Sigmoid colon (tissue), 6 donors: ENCODE measurements at regions not wholly inside any gene's neighbourhood (a gene's known extent, or its start where the extent isn't known, plus 50 kb on each side); places are given as distances from the start of the nearest gene placed in this dataset.

Source experiments
- DNase-seq: peaks from one replicate; pipeline ENCODE4 v3.0.0-alpha.2; 2019
- H3K27ac ChIP-seq, 4 donors: fragments of 200-600 bp; sonication (generic); one replicate each; pipeline ENCODE4 v1.5.1; 2016 to 2019; ENCODE audit warnings: mild to moderate bottlenecking in 1 of 4
- H3K27me3 ChIP-seq, 3 donors: fragments of 200-600 bp; sonication (generic); one replicate each; pipeline ENCODE4 v1.5.1; 2019; ENCODE audit warnings: mild to moderate bottlenecking in 1 of 3
- H3K36me3 ChIP-seq, 4 donors: fragments of 200-600 bp; sonication (generic); one replicate each; pipeline ENCODE4 v1.5.1; 2016 to 2019
- H3K4me1 ChIP-seq, 4 donors: fragments of 200-600 bp; sonication (generic); one replicate each; pipeline ENCODE4 v1.5.1; 2017 to 2019
- H3K4me3 ChIP-seq, 4 donors: fragments of 200-600 bp; sonication (generic); one replicate each; pipeline ENCODE4 v1.5.1; 2017 to 2019; ENCODE audit warnings: mild to moderate bottlenecking in 2 of 4, moderate library complexity in 1 of 4
- H3K9me3 ChIP-seq, 4 donors: fragments of 200-600 bp in 3 of 4; sonication (generic) in 3 of 4; one replicate each; pipeline versions ENCODE4 v1.5.1 to v1.6.1; 2013 to 2019
- EP300 ChIP-seq, 4 donors: sonication (generic); formaldehyde crosslinking; IDR thresholded peaks; one replicate each; pipeline ENCODE4 v1.6.1; 2017; ENCODE audit warnings: antibody characterized with exemption in 4 of 4
- POLR2A ChIP-seq, 2 donors: fragments of 450-650 bp; IDR thresholded peaks; one replicate each; pipeline ENCODE4 v1.6.1; 2016; ENCODE audit warnings: antibody characterized with exemption in 2 of 2, mild to moderate bottlenecking in 2 of 2, moderate library complexity in 2 of 2
- POLR2AphosphoS5 ChIP-seq, 4 donors: sonication (generic); formaldehyde crosslinking; IDR thresholded peaks; one replicate each; pipeline ENCODE4 v1.6.1; 2017; ENCODE audit warnings: antibody characterized with exemption in 4 of 4
- WGBS, 2 donors: extraction: QIAGEN DNeasy Blood & Tissue Kit; methylation state at CpG; one replicate each; pipeline ENCODE4 v1.1.7; 2013; 5-methylcytosine and 5-hydroxymethylcytosine counted together
- intact Hi-C: fragments of 100-400 bp; cut with DNase I; formaldehyde crosslinking; loops from one replicate; pipeline ENCODE4 v1.15.1; 2023
- TF ChIP-seq, protein P1 (sequence below), 4 experiments: fragments of 450-650 bp in 3 of 4; fragments of 200-600 bp in 1 of 4; IDR thresholded peaks; one replicate each; pipeline ENCODE4 v1.5.1; 2016 to 2019; ENCODE audit warnings: antibody characterized with exemption in 4 of 4, mild to moderate bottlenecking in 3 of 4, moderate library complexity in 2 of 4
- donor health status: healthy with polysubstance abuse.
- donor health status: healthy.

DNA sequence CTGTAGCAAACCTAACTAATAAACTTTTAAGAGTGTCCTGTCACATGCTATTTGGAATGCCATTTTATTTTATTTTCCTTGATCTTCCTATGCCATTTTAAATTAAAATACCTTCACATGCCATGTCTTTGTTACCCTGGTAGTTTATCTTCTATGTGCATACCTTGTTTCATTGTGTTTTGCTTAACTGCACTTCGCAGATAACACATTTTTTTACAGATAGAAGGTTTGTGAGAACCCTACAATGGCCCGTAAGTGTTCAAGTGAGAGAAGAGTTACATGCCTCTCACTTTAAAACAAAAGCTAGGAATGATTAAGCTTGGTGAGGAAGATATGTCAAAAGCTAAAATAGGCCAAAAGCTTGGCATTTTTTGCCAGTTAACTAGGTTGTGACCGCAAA, 744.1 kb downstream of the STIM2 start:
- intact Hi-C loops = no loop called here
- no peak for DNase-seq
- Histone ChIP-seq H3K9me3 (no peaks in the 10 kb centered on the region), H3K4me1 (no peaks in the 10 kb centered on the region), H3K27me3 (no peaks in the 10 kb centered on the region), H3K4me3 (no peak overlapping the region), H3K36me3 (no peaks in the 10 kb centered on the region), H3K27ac (no peak overlapping the region)
- TF ChIP-seq POLR2A (IDR thresholded peaks at IDR 0.05) = no peak
- TF ChIP-seq, protein P1, sequence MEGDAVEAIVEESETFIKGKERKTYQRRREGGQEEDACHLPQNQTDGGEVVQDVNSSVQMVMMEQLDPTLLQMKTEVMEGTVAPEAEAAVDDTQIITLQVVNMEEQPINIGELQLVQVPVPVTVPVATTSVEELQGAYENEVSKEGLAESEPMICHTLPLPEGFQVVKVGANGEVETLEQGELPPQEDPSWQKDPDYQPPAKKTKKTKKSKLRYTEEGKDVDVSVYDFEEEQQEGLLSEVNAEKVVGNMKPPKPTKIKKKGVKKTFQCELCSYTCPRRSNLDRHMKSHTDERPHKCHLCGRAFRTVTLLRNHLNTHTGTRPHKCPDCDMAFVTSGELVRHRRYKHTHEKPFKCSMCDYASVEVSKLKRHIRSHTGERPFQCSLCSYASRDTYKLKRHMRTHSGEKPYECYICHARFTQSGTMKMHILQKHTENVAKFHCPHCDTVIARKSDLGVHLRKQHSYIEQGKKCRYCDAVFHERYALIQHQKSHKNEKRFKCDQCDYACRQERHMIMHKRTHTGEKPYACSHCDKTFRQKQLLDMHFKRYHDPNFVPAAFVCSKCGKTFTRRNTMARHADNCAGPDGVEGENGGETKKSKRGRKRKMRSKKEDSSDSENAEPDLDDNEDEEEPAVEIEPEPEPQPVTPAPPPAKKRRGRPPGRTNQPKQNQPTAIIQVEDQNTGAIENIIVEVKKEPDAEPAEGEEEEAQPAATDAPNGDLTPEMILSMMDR (IDR thresholded peaks at IDR 0.05) = no peak
- 77 to 83% methylated on average over 3 of the region's 3 CpGs for WGBS, 2 donors

DNA sequence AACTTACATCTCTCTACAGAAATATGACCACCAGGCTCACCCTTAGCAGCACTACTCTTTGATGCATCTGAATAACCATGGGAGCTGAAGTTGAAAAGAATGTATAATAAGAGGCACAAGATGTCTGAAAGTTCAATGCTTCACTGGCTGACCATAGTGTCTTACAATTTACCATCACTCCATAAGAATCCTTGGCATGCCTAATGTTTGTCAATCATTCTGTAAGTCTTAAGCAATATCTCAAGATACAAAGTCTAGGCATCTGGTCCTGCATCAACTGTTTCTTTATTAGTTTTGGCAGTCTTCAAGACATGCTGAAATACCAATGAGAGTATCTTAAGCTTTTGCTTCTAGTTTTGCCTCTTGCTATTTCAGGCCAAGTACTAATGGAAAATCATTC, 755.5 kb downstream of the STIM2 start:
- TF ChIP-seq POLR2A (IDR thresholded peaks at IDR 0.05) (no peak), POLR2AphosphoS5 (IDR thresholded peaks at IDR 0.05) (no peak), EP300 (IDR thresholded peaks at IDR 0.05) (no peak)
- TF ChIP-seq, protein P1 (IDR thresholded peaks at IDR 0.05) = no peak
- no peaks in the 10 kb centered on the region for H3K36me3 ChIP-seq
- intact Hi-C loops = no loop called here

DNA sequence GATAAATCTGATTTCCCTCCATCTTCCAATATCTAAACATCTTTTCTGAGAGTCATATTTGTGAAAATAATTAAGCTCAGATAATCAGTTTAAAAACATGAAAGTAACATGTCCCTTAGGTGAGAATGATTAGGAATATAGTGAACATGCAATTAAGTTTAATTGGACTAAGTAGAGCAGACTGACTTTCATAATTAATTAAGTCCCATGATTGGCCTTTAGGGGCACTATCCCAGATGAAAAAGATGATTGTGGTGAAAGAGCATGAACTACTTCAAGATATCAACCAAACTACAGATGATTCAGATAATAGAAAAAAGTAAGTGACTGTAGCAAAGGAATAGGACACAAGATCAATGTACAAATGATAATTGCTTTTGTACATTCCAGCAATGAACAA, 758.8 kb downstream of the STIM2 start:
- Histone ChIP-seq H3K4me1 (no peaks in the 10 kb centered on the region), H3K27me3 (no peaks in the 10 kb centered on the region), H3K36me3 (no peaks in the 10 kb centered on the region), H3K4me3 (no peak overlapping the region), H3K27ac (no peak overlapping the region), H3K9me3 (no peaks in the 10 kb centered on the region)
- no peak for TF ChIP-seq EP300 (IDR thresholded peaks at IDR 0.05)
- TF ChIP-seq, protein P1 (IDR thresholded peaks at IDR 0.05) = no peak
- TF ChIP-seq POLR2A (IDR thresholded peaks at IDR 0.05) = no peak
- no peak for TF ChIP-seq POLR2AphosphoS5 (IDR thresholded peaks at IDR 0.05)
- no peak for DNase-seq
- intact Hi-C loops = no loop called here

More for the DNA sequence above, 755.5 kb downstream of the STIM2 start:
- DNase-seq = no peak
- Histone ChIP-seq H3K27ac (no peak overlapping the region), H3K27me3 (no peaks in the 10 kb centered on the region), H3K4me3 (no peak overlapping the region), H3K4me1 (no peaks in the 10 kb centered on the region), H3K9me3 (no peaks in the 10 kb centered on the region)

DNA sequence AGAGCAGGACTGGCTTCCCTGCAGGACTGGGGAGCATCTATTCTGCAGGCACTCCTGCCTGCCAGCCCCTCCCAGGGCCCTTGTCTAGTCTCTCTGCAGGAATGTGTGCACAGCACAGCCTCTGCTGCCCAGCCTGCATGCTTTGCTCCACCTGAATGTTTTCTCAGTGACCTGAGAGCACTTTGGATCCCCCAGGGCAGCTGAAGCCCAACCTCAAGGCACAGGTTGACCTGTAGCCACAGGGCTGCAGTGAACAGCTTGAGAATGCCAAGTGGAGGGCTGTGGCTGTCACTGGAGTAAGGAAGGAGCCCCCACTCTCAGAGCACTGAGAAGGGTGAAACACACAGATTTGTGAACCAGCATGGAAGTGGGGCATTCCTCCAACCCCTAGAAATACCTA, 760.2 kb downstream of the STIM2 start:
- DNase-seq = no peak
- H3K27ac ChIP-seq = no peak overlapping the region
- no peaks in the 10 kb centered on the region for H3K9me3 ChIP-seq
- intact Hi-C loops = no loop called here
- TF ChIP-seq, protein P1 (IDR thresholded peaks at IDR 0.05) = no peak
- no peak for TF ChIP-seq POLR2A (IDR thresholded peaks at IDR 0.05)
- TF ChIP-seq POLR2AphosphoS5 (IDR thresholded peaks at IDR 0.05) = no peak
- TF ChIP-seq EP300 (IDR thresholded peaks at IDR 0.05) = no peak
- no peaks in the 10 kb centered on the region for H3K36me3 ChIP-seq
- H3K27me3 ChIP-seq = no peaks in the 10 kb centered on the region
- H3K4me3 ChIP-seq = no peak overlapping the region
- H3K4me1 ChIP-seq = no peaks in the 10 kb centered on the region

DNA sequence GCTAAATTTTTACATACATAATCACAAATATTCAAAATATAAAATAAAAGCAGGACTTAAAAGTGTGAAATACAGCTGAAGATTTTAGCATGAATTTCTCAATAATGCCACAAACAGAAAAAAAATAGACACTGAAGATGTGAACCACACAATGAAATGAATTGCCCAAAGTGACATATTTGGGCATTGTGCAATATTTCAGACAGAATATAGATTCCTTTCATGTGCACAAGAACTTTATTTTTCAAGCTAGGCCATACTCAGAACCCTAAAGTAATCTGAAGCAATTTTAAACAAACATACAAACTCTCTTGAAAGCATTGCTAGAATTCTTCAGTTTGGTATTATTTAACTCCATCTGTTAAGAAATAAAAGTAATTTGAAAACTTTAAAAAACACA, 764.1 kb downstream of the STIM2 start:
- DNase-seq = no peak
- no peaks in the 10 kb centered on the region for H3K36me3 ChIP-seq
- no peaks in the 10 kb centered on the region for H3K27me3 ChIP-seq
- no peaks in the 10 kb centered on the region for H3K9me3 ChIP-seq
- no peak overlapping the region for H3K27ac ChIP-seq
- no peaks in the 10 kb centered on the region for H3K4me1 ChIP-seq
- no peak overlapping the region for H3K4me3 ChIP-seq
- TF ChIP-seq EP300 (IDR thresholded peaks at IDR 0.05) (no peak), POLR2AphosphoS5 (IDR thresholded peaks at IDR 0.05) (no peak)
- TF ChIP-seq, protein P1 (IDR thresholded peaks at IDR 0.05) = no peak
- intact Hi-C loops = no loop called here
